ENCODE measurements at regions not wholly inside any gene's neighbourhood (a gene's known extent, or its start where the extent isn't known, plus 50 kb on each side); places are given as distances from the start of the nearest gene placed in this dataset.
A peak's percentile ranks its signal among the peaks of the same experiment; 100 is the strongest.
"Not testable (repeated sequence)": the region's sequence is repeated elsewhere in the genome, so short reads cannot be mapped to it uniquely, and the experiment has no call there.

- no peaks in the 10 kb centered on the region for H3K36me3 Mint-ChIP-seq
- peaks cover 0 to 12% (median 6%) of the 10 kb centered on the region in 7 donors for H3K9me3 Mint-ChIP-seq
- no peak for ATAC-seq (ENCODE audit: low read depth in 2 of 2)
- H3K27me3 Mint-ChIP-seq = no peaks in the 10 kb centered on the region
- H3K4me3 Mint-ChIP-seq = no peak overlapping the region
- DNase-seq = no peak
- H3K4me1 Mint-ChIP-seq = no peaks in the 10 kb centered on the region
- no peak overlapping the region for H3K27ac Mint-ChIP-seq
Measured at GRCh38 chr2:123791207-123791606, 233.9 kb upstream of the CNTNAP5 start.

GRCh38 chr2:123791684-123792083, 233.4 kb upstream of the CNTNAP5 start:
- Mint-ChIP-seq H3K4me3 (no peak overlapping the region), H3K36me3 (no peaks in the 10 kb centered on the region), H3K9me3 (peaks cover 0 to 8% (median 2%) of the 10 kb centered on the region in 7 donors), H3K27ac (no peak overlapping the region), H3K27me3 (no peaks in the 10 kb centered on the region), H3K4me1 (no peaks in the 10 kb centered on the region)
- ATAC-seq (ENCODE audit: low read depth in 2 of 2) (no peak), DNase-seq (no peak)

DNA sequence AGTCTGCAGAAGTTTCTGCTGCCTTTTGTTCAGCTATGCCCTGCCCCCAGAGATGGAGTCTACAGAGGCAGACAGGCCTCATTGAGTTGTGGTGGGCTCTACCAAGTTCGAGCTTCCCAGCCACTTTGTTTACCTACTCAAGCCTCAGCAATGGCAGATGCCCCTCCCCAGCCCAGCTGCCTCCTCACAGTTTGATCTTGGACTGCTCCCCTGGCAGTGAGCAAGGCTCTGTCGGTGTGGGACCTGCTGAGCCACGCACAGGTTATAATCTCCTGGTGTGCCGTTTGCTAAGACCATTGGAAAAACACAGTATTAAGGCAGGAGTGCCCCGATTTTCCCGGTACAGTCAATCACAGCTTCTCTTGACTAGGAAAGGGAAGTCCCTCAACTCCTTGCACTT, 221.0 kb upstream of the CNTNAP5 start:
- H3K4me3 Mint-ChIP-seq; DNase-seq; H3K4me1 Mint-ChIP-seq; H3K36me3 Mint-ChIP-seq; H3K27ac Mint-ChIP-seq; ATAC-seq (ENCODE audit: low read depth in 2 of 2); H3K27me3 Mint-ChIP-seq: not testable (repeated sequence)
- peaks cover 9 to 33% (median 17%) of the 10 kb centered on the region in 7 donors for H3K9me3 Mint-ChIP-seq

DNA sequence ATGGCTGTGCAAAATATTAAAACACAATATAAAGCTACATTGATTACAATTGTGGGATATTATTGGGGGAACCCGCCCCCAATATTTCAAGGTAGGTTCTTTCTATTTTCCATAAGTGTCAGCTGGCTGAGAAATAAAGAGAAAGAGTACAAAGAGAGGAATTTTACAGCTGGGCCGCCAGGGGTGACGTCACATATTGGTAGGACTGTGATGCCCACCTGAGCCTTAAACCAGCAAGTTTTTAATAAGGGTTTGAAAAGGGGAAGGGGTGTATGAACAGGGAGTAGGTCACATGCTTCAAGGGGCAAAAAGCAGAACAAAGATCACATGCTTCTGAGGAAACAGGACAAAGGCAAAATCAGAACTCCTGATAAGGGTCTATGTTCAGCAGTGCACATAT, 219.3 kb upstream of the CNTNAP5 start:
- not testable (repeated sequence) for H3K4me3 Mint-ChIP-seq; H3K27me3 Mint-ChIP-seq; DNase-seq; ATAC-seq (ENCODE audit: low read depth in 2 of 2); H3K27ac Mint-ChIP-seq; H3K36me3 Mint-ChIP-seq; H3K4me1 Mint-ChIP-seq
- H3K9me3 Mint-ChIP-seq = peaks cover 12 to 32% (median 23%) of the 10 kb centered on the region in 7 donors

- Mint-ChIP-seq H3K27ac (no peak overlapping the region), H3K4me1 (no peaks in the 10 kb centered on the region), H3K9me3 (peaks cover 9 to 18% (median 15%) of the 10 kb centered on the region in 7 donors), H3K4me3 (peak overlapping the region in 1 of 8 donors; percentile 21), H3K27me3 (no peaks in the 10 kb centered on the region), H3K36me3 (no peaks in the 10 kb centered on the region)
- ATAC-seq (ENCODE audit: low read depth in 2 of 2) = no peak
- no peak for DNase-seq
Measured at GRCh38 chr2:123808243-123808642, 216.8 kb upstream of the CNTNAP5 start.

GRCh38 chr2:123811846-123812245, 213.2 kb upstream of the CNTNAP5 start:
- ATAC-seq (ENCODE audit: low read depth in 2 of 2) (no peak), DNase-seq (no peak)
- H3K9me3 Mint-ChIP-seq = peaks cover 0 to 15% (median 7%) of the 10 kb centered on the region in 7 donors
- no peaks in the 10 kb centered on the region for H3K27me3 Mint-ChIP-seq
- H3K36me3 Mint-ChIP-seq = no peaks in the 10 kb centered on the region
- no peak overlapping the region for H3K27ac Mint-ChIP-seq
- no peaks in the 10 kb centered on the region for H3K4me1 Mint-ChIP-seq
- no peak overlapping the region for H3K4me3 Mint-ChIP-seq

DNA sequence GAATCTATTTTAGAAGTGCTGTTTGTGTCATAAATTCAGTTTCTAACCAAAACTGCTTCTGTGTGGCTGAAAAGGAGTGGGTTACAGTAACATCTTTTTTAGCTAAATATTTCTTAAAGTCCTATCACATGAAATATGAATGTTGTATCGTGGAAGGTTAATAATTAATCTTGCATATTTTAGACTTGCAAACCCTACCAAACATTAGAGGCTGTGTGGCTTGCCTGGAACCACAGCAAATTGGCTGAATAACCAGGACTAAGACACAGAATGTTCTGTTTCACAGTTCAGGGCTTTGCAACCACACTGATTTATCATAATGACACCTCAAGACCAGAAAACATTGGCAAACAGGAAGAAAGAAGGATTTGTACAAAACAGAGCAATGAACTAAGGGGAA, 208.9 kb upstream of the CNTNAP5 start:
- Mint-ChIP-seq H3K4me1 (no peaks in the 10 kb centered on the region), H3K27ac (no peak overlapping the region), H3K4me3 (no peak overlapping the region), H3K27me3 (no peaks in the 10 kb centered on the region), H3K36me3 (no peaks in the 10 kb centered on the region), H3K9me3 (peaks cover 0 to 4% (median 0%) of the 10 kb centered on the region in 7 donors)
- DNase-seq = no peak
- no peak for ATAC-seq (ENCODE audit: low read depth in 2 of 2)

- no peak overlapping the region for H3K4me3 Mint-ChIP-seq
- no peak overlapping the region for H3K27ac Mint-ChIP-seq
- DNase-seq = no peak
- no peak for ATAC-seq (ENCODE audit: low read depth in 2 of 2)
- no peaks in the 10 kb centered on the region for H3K27me3 Mint-ChIP-seq
- H3K9me3 Mint-ChIP-seq = peaks cover 0 to 4% (median 0%) of the 10 kb centered on the region in 7 donors
- H3K36me3 Mint-ChIP-seq = no peaks in the 10 kb centered on the region
- H3K4me1 Mint-ChIP-seq = no peaks in the 10 kb centered on the region
Measured at GRCh38 chr2:123816928-123817327, 208.2 kb upstream of the CNTNAP5 start.

DNA sequence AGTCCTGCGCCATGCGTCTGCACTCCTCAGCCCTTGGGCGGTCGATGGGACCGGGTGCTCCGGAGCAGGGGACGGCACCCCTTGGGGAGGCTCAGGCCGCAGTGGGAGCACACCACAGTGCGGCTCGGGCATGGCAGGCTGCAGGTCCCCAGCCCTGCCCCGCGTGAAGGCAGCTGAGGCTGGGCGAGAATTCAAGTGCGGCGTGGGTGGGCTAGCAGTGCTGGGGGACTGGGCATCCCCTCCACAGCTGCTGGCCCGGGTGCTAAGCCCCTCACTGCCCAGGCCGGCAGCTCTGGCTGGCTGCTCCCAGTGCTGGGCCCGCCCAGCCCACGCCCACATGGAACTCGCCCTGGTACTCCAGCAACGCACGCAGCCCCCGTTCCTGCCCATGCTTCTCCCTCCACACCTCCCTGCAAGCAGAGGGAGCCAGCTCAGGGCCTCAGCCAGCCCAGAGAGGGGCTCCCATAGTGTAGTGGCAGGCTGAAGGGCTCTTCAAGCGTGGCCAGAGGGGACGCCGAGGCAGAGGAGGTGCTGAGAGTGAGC, 198.3 kb upstream of the CNTNAP5 start:
- Mint-ChIP-seq H3K9me3 (peaks cover 1 to 13% (median 5%) of the 10 kb centered on the region in 7 donors), H3K4me1 (no peaks in the 10 kb centered on the region), H3K27me3 (no peaks in the 10 kb centered on the region), H3K36me3 (no peaks in the 10 kb centered on the region), H3K27ac (no peak overlapping the region), H3K4me3 (no peak overlapping the region)
- ATAC-seq (ENCODE audit: low read depth in 2 of 2) (no peak), DNase-seq (no peak)

DNA sequence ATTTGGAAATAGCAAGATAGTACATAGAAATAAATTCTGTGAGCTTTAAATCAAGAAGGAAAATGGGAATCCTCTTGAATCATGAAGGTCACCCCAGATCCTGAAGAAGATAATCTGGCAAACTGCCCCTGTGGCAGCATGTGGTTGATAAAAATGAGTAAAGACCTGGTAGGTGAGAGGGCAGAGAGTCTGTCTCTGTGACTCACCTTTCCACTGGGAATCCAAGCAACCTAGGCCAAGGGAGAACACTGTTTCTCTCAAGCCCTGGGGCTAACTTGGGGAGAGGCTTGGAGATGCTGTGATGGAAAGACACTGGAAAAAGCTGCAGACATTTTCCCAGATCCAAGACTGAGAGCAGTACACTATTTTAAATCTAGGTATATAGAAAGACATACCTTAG, 185.8 kb upstream of the CNTNAP5 start:
- Mint-ChIP-seq H3K27me3 (no peaks in the 10 kb centered on the region), H3K4me3 (no peak overlapping the region)
- no peak for ATAC-seq (ENCODE audit: low read depth in 2 of 2)

DNA sequence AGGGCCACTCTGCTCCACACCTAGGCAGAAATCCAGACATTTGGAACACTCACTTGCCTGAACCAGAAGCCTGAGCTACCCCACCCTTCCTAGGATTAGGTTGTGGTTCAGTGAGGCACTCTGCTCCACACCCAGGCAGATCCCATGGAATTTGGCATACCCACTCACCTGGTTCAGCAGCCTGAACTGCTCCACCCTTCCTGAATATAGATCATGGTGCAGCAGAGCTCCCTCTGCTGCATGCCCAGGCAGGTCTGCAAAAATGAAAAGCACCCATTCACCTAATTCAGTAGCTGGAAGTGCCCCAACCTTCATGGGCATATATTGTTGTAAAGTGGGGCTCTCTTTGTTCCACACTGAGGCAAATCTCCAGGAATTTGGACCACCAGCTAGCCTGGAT, 185.1 kb upstream of the CNTNAP5 start:
- Mint-ChIP-seq H3K4me1 (no peaks in the 10 kb centered on the region), H3K4me3 (no peak overlapping the region), H3K27me3 (no peaks in the 10 kb centered on the region), H3K27ac (no peak overlapping the region), H3K9me3 (peaks cover 7 to 23% (median 12%) of the 10 kb centered on the region in 7 donors), H3K36me3 (no peaks in the 10 kb centered on the region)
- DNase-seq (no peak), ATAC-seq (ENCODE audit: low read depth in 2 of 2) (no peak)

More for the DNA sequence above, 185.8 kb upstream of the CNTNAP5 start:
- H3K27ac Mint-ChIP-seq = peak overlapping the region in 1 of 6 donors; percentile 15
- no peaks in the 10 kb centered on the region for H3K36me3 Mint-ChIP-seq
- no peaks in the 10 kb centered on the region for H3K4me1 Mint-ChIP-seq
- no peak for DNase-seq
- H3K9me3 Mint-ChIP-seq = peaks cover 7 to 23% (median 12%) of the 10 kb centered on the region in 7 donors

DNA sequence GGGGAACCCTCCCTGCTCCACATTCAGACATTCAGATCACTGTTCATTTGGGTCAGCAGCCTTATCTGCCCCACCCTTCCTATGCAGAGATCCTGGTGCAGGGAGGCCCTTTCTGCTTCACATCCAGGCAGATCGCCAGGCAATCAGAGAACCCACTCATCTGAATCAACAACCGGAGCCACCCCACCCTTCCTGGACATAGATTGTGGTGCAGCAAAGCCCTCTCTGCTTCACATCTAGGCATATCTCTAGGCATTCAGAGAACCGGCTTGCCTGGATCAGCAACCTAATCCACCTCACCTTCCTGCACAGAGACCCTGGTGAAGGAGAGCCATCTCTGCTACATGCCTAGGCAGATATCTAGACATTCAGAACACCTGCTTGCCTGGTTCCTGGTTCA, 184.5 kb upstream of the CNTNAP5 start:
- Mint-ChIP-seq H3K36me3 (no peaks in the 10 kb centered on the region), H3K27ac (no peak overlapping the region), H3K4me3 (no peak overlapping the region), H3K4me1 (no peaks in the 10 kb centered on the region), H3K27me3 (no peaks in the 10 kb centered on the region), H3K9me3 (peaks cover 7 to 23% (median 12%) of the 10 kb centered on the region in 7 donors)
- DNase-seq = no peak
- no peak for ATAC-seq (ENCODE audit: low read depth in 2 of 2)

- Mint-ChIP-seq H3K4me3 (no peak overlapping the region), H3K9me3 (peaks cover 0 to 13% (median 8%) of the 10 kb centered on the region in 7 donors), H3K27me3 (no peaks in the 10 kb centered on the region), H3K4me1 (no peaks in the 10 kb centered on the region), H3K36me3 (no peaks in the 10 kb centered on the region), H3K27ac (no peak overlapping the region)
- no peak for ATAC-seq (ENCODE audit: low read depth in 2 of 2)
- no peak for DNase-seq
Measured at GRCh38 chr2:123851281-123851680, 173.8 kb upstream of the CNTNAP5 start.

GRCh38 chr2:123853161-123853560, 171.9 kb upstream of the CNTNAP5 start:
- ATAC-seq (ENCODE audit: low read depth in 2 of 2) (no peak), DNase-seq (no peak)
- Mint-ChIP-seq H3K36me3 (no peaks in the 10 kb centered on the region), H3K4me1 (no peaks in the 10 kb centered on the region), H3K27ac (no peak overlapping the region), H3K9me3 (peaks cover 2 to 25% (median 12%) of the 10 kb centered on the region in 7 donors), H3K4me3 (no peak overlapping the region), H3K27me3 (no peaks in the 10 kb centered on the region)

DNA sequence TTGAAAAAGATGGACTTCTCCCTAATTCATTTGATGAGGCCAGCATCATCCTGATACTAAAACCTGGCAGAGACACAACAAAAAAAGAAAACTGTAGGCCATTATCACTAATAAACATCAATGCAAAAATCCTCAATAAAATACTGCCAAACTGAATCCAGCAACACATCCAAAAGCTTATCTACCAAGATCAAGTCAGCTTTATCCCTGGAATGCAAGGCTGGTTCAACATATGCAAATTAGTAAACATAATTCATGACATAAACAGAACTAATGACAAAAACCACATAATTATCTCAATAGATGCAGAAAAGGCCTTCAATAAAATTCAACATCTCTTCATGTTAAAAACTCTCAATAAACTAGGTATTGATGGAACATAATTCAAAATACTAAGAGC, 166.1 kb upstream of the CNTNAP5 start:
- ATAC-seq (ENCODE audit: low read depth in 2 of 2); DNase-seq; H3K4me3 Mint-ChIP-seq; H3K27ac Mint-ChIP-seq; H3K36me3 Mint-ChIP-seq; H3K4me1 Mint-ChIP-seq; H3K27me3 Mint-ChIP-seq: not testable (repeated sequence)
- H3K9me3 Mint-ChIP-seq = peaks cover 0 to 27% (median 15%) of the 10 kb centered on the region in 7 donors

Measured in naive B cell (primary cell).